Ishikawa (cell line): ENCODE measurements at regions not wholly inside any gene's neighbourhood (a gene's known extent, or its start where the extent isn't known, plus 50 kb on each side); places are given as distances from the start of the nearest gene placed in this dataset.
A peak's percentile ranks its signal among the peaks of the same experiment; 100 is the strongest.

Experiments
- CEBPB ChIP-seq: IDR thresholded peaks from 2 replicates; pipeline ENCODE4 v1.6.1; 2012
- CREB1 ChIP-seq: IDR thresholded peaks from 2 replicates; pipeline ENCODE4 v1.6.1; 2012; ENCODE audit warnings: low read depth
- EGR1 ChIP-seq: IDR thresholded peaks from 2 replicates; pipeline ENCODE4 v1.6.1; 2012
- EP300 ChIP-seq: IDR thresholded peaks from 2 replicates; pipeline ENCODE4 v1.6.1; 2012; ENCODE audit warnings: borderline replicate concordance
- FOXM1 ChIP-seq: IDR thresholded peaks from 2 replicates; pipeline ENCODE4 v1.6.1; 2012; ENCODE audit warnings: low read depth, borderline replicate concordance
- NFIC ChIP-seq: IDR thresholded peaks from 2 replicates; pipeline ENCODE4 v1.6.1; 2012
- RAD21 ChIP-seq: IDR thresholded peaks from 2 replicates; pipeline ENCODE4 v1.6.1; 2012; ENCODE audit warnings: low read depth
- TAF1 ChIP-seq: IDR thresholded peaks from 2 replicates; pipeline ENCODE4 v1.6.1; 2012; ENCODE audit warnings: low read depth, mild to moderate bottlenecking
- TCF12 ChIP-seq: IDR thresholded peaks from 2 replicates; pipeline ENCODE4 v1.6.1; 2012; ENCODE audit warnings: low read depth
- TEAD4 ChIP-seq: IDR thresholded peaks from 2 replicates; pipeline ENCODE4 v1.6.1; 2012
- YY1 ChIP-seq: IDR thresholded peaks from 2 replicates; pipeline ENCODE4 v1.6.1; 2012; ENCODE audit warnings: low read depth
- ZBTB7A ChIP-seq: IDR thresholded peaks from 2 replicates; pipeline ENCODE4 v1.6.1; 2012; ENCODE audit warnings: low read depth
- TF ChIP-seq, protein P1 (sequence below): IDR thresholded peaks from 2 replicates; pipeline ENCODE4 v1.6.1; 2012; ENCODE audit warnings: low read depth, mild to moderate bottlenecking
- TF ChIP-seq, protein P2 (sequence below): IDR thresholded peaks from 2 replicates; pipeline ENCODE4 v1.6.1; 2012
- TF ChIP-seq, protein P3 (sequence below): IDR thresholded peaks from 2 replicates; pipeline ENCODE4 v1.6.1; 2012

DNA sequence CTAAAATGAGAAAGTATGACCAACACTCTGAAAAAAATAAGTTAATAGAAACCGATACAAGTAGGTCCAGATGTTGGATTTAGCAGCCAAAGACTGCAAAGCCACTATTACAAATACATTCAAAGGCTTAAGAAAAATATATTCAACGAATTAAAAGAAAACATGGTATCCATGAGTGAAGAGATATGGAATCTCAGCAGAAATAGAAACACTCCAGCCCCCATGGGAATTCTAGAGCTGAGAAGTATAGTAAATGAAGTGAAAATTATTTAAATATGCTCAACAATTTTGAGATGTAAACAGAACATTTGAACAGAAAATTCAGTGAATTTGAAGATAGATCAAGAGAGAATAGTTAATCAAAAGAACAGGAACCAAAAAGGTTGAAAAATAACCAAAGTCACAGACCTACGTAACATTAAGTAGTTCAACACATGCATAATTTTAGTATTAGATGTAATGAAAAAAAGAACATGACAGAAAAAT, 72.0 kb upstream of the WIPF3 start:
- TF ChIP-seq, protein P1, sequence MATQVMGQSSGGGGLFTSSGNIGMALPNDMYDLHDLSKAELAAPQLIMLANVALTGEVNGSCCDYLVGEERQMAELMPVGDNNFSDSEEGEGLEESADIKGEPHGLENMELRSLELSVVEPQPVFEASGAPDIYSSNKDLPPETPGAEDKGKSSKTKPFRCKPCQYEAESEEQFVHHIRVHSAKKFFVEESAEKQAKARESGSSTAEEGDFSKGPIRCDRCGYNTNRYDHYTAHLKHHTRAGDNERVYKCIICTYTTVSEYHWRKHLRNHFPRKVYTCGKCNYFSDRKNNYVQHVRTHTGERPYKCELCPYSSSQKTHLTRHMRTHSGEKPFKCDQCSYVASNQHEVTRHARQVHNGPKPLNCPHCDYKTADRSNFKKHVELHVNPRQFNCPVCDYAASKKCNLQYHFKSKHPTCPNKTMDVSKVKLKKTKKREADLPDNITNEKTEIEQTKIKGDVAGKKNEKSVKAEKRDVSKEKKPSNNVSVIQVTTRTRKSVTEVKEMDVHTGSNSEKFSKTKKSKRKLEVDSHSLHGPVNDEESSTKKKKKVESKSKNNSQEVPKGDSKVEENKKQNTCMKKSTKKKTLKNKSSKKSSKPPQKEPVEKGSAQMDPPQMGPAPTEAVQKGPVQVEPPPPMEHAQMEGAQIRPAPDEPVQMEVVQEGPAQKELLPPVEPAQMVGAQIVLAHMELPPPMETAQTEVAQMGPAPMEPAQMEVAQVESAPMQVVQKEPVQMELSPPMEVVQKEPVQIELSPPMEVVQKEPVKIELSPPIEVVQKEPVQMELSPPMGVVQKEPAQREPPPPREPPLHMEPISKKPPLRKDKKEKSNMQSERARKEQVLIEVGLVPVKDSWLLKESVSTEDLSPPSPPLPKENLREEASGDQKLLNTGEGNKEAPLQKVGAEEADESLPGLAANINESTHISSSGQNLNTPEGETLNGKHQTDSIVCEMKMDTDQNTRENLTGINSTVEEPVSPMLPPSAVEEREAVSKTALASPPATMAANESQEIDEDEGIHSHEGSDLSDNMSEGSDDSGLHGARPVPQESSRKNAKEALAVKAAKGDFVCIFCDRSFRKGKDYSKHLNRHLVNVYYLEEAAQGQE: no peak
- no peak for TF ChIP-seq ZBTB7A
- no peak for TF ChIP-seq NFIC
- TF ChIP-seq, protein P2, sequence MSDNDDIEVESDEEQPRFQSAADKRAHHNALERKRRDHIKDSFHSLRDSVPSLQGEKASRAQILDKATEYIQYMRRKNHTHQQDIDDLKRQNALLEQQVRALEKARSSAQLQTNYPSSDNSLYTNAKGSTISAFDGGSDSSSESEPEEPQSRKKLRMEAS: no peak
- TF ChIP-seq RAD21: no peak
- TF ChIP-seq EP300: no peak
- no peak for TF ChIP-seq EGR1
- no peak for TF ChIP-seq TCF12
- no peak for TF ChIP-seq TAF1
- TF ChIP-seq, protein P3, sequence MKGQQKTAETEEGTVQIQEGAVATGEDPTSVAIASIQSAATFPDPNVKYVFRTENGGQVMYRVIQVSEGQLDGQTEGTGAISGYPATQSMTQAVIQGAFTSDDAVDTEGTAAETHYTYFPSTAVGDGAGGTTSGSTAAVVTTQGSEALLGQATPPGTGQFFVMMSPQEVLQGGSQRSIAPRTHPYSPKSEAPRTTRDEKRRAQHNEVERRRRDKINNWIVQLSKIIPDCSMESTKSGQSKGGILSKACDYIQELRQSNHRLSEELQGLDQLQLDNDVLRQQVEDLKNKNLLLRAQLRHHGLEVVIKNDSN: no peak
- no peak for TF ChIP-seq FOXM1
- TF ChIP-seq CEBPB: no peak
- no peak for TF ChIP-seq CREB1
- no peak for TF ChIP-seq TEAD4
- TF ChIP-seq YY1: no peak

DNA sequence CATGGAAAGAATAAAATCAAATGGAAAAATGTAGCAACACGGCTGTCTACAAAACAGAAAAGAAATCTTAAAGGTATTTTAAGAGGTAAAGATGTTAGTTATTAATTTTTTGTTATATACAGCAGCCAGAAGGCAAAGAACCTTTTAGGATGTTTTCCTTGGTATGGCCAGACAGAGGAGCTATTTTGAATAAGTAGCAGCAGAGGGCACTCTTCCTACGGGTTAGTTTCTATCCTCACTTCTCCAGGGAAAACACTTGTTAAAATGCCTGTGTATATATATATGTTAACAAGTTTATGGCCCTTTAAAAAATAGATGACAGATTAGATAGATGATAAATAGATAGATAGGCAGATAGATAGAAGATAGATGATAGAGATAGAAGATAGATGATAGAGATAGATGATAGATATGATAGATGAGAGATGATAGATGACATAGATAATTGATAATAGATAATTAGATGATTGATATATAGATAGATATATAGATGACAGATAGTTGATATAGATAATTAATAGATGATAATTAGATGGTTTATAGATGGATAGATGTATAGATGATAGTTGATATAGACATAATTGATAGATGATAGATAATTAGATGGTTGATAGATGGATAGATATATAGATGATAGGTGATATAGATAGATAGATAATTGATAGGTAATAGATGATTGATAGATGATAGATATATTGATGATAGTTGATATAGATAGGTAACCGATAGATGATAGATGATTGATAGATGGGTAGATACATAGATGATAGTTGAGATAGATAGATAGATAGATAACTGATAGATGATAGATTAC, 57.8 kb upstream of the WIPF3 start:
- no peak for TF ChIP-seq TCF12
- TF ChIP-seq TEAD4: peak; percentile 22; the same call in 1 of the 2 replicates
- peak; percentile 68 for TF ChIP-seq RAD21
- TF ChIP-seq CEBPB: no peak

DNA sequence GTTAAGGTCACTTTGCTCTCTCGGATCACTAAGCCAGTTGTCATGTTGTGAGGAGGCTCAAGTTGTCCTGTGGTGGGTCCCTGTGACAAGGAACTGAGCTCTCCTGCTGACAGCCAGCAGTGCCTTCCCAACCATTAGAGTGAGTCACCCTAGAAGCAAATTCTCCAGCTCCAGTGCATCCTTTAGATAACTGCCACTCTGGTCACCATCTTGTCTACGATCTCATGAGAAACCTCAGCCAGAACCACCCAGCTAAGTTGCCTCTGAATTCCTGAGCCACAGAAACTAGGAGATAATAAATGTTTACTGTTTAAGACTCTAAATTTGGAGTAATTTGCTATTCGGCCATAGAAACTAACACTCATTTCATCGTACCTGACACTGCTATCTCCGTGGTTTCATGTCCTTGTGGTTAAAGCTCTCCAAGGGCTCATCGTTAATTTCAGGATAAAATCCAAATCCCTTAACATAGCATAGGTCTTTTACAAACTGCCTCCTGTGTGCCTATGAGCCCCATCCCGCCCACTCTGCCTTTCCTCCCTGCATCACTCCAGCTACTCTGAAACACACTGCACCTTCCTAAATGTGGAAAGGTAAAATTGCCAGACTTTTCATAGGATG, 56.5 kb upstream of the WIPF3 start:
- no peak for TF ChIP-seq TAF1

DNA sequence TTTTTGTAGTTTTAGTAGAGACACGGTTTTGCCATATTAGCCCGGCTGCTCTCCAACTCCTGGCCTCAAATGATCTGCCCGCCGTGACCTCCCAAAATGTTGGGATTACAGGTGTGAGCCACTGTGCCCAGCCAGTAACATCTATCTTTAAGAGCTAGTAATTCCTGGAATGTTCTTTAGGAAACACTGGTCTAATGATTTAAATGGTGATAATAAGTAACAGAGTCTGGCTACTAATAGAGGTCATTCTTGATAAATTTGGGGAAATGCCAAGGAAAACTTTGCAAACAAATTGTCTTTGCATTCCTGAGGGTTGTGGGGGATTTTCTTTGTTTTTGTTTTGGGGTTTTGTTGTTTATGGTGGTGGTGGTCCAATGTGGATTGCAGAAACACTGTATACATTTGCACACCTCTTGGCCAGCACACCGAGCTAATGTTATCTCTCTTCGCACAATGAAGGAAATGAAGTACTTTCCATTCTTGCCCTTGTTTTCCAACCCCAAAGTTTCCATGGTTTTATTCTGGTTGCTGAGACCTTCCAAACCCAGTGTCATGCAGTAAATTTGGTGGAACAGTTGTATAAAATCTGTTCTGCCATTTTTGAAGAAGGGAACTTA, 51.3 kb upstream of the WIPF3 start:
- TF ChIP-seq EP300 (no peak), RAD21 (no peak)
